ENCODE measurements at regions not wholly inside any gene's neighbourhood (a gene's known extent, or its start where the extent isn't known, plus 50 kb on each side); places are given as distances from the start of the nearest gene placed in this dataset.
A peak's percentile ranks its signal among the peaks of the same experiment; 100 is the strongest.
"Not testable (repeated sequence)": the region's sequence is repeated elsewhere in the genome, so short reads cannot be mapped to it uniquely, and the experiment has no call there.

DNA sequence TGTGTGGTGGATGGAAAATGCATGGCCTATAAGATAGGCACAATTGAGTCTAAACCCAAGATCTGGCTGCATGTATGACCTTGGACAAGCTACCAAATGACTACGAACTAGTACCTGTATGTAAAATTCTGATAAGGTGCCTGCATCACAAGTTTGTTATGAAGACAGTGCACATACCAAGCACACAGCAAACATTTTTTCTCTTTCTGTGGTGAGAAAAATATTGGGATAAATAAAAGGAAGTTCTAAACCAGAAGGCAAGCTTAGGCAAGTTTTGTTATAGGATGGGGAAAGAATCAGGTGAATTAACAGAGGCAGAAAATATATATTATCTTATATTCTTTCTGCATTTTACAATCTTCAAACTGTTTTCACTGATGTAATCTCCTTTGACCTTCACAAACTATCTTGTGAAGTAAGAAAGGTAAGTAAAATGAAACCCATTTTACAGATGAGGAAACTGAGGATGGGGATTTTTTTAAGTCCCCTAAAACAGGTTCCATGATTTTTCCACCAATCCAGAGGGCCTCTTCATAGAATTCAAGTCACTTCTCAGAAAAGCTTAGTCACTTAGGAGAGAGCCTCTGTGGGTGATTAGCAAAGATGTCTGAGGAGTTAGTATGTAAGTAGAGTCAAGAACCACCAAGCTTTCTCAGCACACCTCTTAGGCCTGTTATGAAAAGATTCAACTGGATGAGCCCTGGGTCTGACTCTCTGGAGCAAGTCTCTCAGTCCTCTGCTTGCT, 132.0 kb upstream of the RAP1B start:
- DNase-seq (ENCODE audit: low read depth in 2 of 2), result no peak

DNA sequence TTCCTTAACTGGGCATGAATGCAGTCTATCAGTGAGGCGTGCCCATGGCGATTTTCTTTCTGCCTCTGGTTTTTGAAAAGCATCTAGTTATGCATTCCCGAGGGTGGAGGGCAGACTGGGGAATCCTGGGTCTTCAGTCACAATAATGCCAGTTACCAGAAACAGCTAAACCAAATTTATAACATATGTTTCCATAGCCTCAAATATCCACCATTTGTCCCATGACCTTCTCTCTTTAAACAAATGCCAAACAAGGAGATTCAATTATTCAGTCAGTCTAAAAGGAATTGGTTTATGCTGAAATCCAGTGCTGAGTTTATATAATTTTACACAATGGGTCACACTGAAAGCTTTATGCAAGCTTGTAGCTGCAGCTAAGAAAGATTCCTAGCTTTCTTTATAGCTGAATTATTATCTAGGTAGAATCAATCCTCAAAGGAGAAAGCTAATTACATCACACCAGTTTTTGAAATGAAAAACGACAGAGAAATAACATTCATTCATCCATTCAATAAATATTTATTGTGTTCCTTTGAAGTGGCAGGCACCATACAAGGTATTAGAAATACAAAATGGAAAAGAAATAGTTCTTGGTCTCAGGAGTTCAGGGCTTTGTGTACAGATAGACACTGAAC, 131.3 kb upstream of the RAP1B start:
- no peak for DNase-seq (ENCODE audit: low read depth in 2 of 2)

DNA sequence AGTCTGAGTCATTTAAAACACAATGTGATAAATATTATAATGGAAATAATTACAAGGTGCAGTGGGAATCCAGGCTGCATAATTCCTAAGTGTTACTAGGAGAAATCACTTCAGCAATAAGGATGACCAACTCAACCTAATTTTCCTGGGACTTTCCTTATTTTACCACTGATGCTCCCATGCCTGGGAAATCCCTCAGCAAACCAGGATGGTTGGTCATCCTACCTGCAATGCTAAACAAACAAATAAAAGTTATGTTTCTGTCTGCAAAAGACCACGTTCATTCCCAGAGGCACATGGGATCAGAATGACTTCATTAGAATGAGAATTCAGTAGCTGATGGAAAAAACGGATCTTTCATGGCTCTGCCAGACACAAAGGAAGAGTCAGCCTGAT, 130.8 kb upstream of the RAP1B start:
- peak in 1 of 2 donors; percentile 7 for DNase-seq (ENCODE audit: low read depth in 2 of 2)

DNA sequence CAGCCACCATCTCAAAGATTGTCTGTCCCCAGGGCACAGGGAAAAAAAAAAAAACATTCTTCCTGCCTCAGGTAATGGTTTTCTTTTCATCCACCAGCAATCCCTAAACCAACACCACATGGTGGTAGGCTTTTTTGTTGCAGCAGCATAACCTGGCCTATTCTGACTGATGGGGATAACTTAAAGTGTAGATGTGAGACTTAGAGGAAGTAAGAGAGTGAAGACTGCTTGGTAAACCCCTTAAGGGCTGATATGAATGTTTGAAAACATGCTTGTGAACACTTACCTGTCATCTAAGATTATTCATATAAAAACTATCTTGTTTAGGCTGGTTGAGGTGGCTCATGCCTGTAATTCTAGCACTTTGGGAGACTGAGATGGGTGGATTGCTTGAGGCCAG, 130.2 kb upstream of the RAP1B start:
- DNase-seq (ENCODE audit: low read depth in 2 of 2), result no peak

DNA sequence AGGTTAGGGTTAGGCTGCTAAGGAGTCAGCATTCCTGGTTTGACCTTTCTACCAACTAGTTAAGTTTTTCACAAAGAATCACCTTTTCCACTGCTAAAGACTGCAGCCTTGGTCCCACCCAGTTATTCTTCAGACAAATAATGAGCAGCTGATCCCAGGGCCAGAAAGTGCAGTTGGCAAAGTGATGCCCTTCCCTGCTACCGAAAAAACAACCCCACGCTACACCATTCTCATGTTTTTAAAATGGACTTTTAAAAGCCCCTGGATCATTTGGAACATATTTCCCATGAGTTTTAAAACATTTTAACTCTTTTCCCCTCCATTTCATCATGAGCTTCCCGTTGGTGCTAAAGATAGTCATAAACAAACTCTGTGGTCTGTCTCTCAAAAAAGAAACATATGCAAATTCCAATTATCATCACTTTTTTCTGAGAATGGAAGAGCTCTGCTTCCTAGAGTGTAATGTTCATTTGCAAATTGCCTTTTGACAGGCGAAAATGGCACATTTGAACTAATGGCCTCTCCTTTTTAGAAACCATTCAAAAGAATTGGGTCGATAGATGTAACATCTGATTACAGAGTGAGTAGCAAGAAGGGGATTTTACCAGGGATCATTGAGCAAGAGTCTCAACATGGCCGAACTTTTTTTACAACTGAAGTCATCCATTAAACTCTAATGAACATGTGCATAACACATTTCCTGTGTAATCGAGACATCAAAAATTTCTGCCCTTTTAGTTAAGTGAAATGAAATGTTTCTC, 129.3 kb upstream of the RAP1B start:
- DNase-seq (ENCODE audit: low read depth in 2 of 2), result no peak

DNA sequence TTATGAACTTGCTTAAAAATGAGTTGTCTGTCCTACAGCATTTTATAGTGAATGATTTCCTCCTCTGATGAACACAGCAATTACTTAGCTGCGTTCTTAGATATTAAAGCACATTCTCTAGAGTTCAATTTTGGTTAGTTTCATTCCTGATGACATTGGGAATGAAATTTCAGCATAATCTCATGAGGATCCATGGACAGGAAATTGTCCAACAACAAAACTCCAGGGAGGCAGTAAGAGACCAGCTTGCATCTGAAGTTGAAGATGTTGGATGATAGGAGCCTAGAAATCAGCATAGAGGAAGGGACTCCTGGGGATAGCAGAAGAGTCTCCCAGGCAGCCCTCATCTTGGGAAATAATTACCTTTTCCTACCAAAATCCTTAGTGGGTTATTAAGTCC, 128.7 kb upstream of the RAP1B start:
- no peak for DNase-seq (ENCODE audit: low read depth in 2 of 2)

DNA sequence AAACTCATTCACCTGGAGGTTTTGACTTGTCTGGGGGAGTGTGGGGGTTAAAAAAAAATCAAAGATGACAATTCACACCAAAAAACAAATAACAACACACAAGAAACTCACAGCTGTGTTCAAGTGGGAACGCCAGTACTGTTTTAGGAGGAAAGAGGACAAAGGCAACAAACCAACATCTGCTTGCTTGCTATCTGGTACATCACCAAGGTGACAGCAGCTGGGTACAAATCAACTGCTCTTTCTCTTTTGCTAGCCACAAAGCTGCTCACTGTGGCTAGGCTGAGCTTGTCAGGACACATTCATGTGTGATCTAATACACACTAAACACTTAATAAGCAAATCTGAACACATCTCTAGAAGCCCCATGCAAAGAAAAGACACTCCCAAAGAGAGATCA, 128.0 kb upstream of the RAP1B start:
- no peak for DNase-seq (ENCODE audit: low read depth in 2 of 2)

DNA sequence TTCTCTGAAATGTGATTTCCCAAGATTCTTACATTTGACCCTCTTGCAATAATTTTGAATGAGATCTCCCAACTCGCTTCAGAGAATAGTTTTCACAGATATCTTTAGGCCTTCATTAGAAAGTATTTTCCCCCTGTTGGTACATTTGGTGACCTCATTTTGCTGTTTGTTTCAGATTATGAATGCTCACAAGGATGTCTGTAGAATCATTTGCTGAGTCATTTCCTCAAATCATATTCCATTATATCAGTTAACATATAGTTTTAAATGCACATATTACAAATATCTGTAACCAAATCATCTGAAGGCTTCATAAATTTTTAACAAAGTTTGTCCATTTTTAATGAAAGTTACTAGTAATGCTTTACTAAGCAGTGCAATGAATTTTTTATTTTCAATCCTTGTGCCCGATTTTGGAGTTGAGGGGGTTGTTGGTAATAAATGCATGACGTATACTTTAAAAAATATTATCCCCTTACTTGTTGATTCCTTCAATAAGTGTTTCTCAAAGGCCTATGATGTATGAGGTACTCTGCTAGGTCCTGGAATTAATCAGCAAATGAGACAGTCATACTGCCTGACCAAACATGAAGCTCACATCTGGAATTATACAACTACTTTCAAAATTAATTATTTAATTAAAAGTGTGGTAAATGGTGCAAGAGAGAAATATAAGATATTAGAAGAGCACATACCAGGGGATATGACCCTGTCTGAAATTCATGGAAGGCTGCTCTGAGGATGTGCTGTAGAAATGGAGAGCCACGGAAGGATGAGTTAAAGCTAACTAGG, 126.9 kb upstream of the RAP1B start:
- DNase-seq (ENCODE audit: low read depth in 2 of 2), result peak; percentile 3 to 60

DNA sequence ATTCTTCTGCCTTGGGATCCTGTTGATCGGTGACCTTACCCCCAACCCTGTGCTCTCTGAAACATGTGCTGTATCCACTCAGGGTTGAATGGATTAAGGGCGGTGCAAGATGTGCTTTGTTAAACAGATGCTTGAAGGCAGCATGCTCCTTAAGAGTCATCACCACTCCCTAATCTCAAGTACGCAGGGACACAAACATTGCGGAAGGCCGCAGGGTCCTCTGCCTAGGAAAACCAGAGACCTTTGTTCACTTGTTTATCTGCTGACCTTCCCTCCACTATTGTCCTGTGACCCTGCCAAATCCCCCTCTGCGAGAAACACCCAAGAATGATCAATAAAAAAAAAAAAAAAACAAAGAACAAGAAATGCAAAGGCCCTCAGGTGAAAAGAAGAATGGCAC, 126.1 kb upstream of the RAP1B start:
- DNase-seq (ENCODE audit: low read depth in 2 of 2), result not testable (repeated sequence)

DNA sequence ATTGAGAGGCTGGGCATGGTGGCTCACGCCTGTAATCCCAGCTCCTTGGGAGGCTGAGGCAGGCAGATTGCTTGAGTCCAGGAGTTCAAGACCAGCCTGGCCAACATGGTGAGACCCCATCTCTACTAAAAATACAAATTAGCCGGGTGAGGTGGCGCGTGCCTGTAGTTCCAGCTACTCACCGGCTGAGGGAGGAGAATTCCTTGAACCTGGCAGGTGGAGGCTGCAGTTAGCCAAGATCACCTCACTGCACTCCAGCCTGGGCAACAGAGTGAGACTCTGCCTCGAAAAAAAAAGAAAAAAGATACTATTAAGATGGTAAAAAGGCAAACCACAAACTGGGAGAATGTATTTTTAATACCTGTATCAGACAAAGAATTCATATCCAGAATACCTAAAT, 124.2 kb upstream of the RAP1B start:
- not testable (repeated sequence) for DNase-seq (ENCODE audit: low read depth in 2 of 2)

DNA sequence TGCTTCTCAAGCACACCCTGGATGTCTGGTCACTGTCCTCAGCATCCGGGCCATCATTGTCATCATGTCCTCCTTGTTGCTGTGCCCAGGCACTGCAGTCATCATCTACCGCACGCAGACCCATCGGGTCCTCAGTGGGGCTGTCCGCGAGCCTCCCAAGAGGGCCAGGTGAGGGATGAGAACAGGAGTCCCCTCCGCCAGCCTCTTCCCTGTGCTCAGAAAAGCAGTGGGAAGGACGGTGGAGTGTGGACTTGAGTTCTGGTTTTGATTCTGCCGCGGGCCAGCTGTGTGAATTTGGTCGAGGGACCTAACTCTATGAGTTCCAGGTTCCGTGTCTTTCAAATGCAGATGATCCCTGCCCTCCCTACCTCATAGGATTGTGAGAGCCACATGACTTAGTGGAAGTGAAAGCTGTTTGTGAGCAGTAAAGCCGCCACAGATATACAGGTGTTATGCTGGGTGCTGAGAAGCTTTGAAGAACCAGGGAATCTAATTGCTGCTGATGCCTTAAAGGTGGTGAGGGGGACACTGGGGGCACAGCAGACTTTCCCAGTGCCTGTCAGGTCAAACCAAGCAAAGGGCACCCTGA, 122.9 kb upstream of the RAP1B start:
- no peak for DNase-seq (ENCODE audit: low read depth in 2 of 2)

DNA sequence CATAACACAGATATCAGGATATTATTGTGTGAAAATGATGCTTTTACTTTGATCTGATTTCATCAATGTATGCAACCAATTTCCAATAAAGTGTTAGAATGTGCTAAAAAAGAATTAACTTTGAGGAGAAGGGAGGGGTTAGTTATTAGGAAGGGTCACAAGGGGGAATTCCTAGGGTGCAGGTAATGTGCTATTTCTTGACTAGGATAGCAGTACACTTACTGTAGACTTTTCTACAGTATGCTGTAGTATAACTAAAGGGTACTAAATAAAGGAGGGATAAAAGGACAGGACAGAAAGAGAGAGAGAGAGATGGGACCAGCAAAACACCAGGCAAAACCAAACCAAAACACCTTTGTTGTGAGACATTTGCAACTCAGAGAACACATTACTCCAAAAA, 121.4 kb upstream of the RAP1B start:
- no peak for DNase-seq (ENCODE audit: low read depth in 2 of 2)

DNA sequence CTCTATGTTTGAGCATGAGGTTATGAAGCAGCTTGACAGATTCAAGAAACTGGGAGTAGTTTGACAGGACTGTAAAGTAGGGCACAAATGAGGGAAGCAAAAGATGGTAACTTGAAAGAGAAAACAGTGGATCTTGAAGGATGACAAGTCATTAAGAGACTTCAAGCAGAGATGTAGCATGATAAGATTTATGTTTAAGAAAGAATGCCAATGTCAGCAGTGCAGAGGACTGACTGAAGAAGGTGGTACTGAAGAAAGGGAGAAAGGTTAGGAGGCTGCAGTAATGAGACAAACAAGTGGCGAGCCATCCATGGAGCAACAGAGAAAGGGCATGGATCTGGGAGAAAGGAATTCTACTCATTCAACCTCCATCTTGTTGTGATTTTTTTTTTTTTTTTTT, 120.2 kb upstream of the RAP1B start:
- DNase-seq (ENCODE audit: low read depth in 2 of 2), result no peak

DNA sequence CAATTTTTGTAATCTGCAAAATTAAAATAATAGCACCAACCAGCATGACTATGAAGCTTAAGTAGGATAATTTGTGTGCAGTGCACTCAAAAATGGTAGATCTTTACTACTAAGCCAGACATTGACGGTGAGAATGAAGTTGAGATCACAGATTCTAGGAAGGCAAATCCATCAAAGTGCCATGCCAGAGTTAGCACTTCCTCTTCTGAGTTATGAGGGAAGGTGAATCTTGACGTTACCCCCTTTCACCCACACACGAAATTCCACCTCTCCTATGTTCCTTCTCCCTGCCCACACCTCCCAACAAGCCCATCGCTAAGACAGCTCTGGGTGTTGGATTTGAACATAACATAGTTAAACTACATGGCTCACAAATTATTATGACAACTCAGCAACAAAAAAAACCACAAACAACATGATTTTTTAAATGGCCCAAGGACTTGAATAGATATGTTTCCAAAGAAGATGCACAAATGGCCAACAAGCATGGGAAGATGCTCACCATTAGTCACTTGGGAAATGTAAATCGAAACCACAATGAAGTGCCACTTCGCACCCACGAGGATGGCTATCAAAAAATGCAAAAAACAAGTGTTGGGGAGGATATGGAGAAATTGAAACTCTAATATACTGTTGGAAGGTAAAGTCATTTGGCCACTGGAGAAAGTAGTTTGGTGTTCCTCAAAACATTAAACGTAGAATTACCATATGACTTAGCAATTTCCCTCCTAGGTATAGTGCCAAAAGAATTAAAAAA, 119.3 kb upstream of the RAP1B start:
- DNase-seq (ENCODE audit: low read depth in 2 of 2), result no peak

DNA sequence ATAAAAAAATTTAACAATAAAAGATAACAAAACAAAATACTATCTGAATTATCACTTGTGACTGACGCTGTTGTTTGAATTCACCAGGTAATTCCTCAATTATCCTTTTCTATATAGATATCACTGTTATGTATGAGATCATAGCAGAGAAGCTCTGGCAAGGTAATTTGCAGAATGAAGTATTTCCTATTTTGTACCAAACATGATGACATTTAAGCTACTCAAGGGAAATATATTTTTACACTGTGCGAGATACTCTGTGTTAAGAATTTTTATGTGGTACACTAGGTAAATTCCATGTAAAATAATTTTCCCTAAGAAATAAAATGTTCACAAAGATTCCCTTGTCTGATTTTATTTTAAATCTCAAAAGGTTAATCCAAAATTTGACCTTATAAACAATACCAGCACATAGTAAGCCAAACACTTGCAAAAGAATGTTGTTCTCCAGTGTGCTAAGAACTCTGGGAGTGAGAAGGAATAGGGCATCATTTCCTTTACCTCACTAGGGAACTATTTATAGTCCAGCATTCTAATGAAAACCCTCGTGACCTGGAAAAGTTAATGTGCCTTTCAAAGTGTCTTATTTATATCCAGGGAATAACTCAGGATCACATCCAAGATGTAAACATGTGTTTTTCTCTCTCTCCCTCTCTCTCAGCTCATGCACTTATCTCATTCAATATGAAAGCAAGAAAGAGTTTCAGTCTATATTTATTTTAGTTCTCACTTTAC, 115.2 kb upstream of the RAP1B start:
- DNase-seq (ENCODE audit: low read depth in 2 of 2), result peak in 1 of 2 donors; percentile 61

DNA sequence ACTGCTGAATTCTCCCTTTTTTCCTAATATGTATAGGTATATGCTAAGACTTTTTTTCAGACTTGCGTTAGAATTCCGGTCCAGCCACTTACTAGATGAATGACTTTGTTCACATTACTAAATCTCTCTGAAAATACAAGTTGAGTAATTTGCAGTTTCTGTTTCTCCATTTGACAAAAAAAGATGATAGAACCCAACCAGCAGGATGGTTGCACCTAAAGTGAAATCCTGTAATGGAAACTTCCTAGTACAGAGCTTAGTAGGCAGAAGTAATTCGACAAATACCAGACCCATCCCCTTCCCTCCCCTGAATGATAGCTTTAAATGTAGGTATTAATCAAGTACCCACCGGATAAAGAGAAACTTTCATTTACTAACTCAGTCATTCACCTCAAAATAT, 113.6 kb upstream of the RAP1B start:
- DNase-seq (ENCODE audit: low read depth in 2 of 2), result no peak

DNA sequence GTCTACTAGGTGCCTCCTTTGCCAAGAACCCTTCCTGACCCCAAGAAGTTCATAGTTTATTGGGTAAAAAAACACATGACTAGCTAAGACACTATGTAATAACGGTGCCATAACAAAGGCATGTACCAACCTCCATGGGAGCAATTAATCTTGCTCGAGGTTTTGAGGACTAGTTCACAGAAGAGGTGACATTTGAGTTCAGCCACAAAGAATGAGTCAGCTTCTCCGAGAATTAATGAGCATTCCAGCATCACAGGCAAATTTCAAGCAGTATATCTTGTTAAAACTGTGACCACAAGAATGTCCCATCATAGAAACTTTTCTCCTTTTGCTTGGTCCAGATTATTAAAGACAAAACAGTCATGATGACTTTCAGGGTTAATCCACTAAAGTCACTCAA, 113.0 kb upstream of the RAP1B start:
- peak in 1 of 2 donors; percentile 3 for DNase-seq (ENCODE audit: low read depth in 2 of 2)

DNA sequence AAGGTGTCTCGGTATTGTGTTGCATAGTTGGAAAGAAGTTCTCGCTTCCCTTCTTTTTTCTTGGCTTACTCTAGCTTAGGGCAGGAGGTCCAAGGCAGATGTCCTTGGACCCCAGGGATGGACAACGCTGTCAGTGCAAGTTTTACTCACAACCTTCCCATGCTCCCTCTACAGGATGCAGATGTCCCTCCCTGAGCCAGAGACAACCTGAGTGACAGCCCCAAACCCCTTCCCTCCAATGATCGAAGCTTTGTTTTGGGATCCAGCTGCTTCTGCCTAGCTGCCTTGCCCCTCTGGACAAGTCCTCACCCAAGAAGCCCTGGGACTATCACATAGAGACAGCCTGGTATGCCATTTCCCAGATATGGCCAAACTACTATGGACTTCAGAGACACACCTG, 112.0 kb upstream of the RAP1B start:
- no peak for DNase-seq (ENCODE audit: low read depth in 2 of 2)

DNA sequence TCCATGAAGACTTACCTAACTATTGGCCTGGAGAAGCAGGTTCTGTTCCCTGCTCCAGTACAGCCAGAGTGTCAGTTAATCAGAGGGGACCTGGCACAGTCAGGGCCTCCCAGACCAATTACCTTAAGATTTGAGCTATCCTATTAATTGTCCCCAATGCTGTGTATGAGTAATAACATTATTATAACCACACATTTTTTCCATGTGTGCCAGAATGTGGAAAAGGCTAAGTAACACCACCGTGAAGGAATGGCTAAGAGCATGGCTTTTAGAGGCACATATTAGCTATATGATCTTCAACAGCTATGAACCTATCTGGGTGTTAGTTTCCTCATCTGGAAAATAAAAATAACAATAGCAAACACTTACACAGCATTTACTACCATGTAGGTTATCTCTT, 111.1 kb upstream of the RAP1B start:
- DNase-seq (ENCODE audit: low read depth in 2 of 2), result no peak

DNA sequence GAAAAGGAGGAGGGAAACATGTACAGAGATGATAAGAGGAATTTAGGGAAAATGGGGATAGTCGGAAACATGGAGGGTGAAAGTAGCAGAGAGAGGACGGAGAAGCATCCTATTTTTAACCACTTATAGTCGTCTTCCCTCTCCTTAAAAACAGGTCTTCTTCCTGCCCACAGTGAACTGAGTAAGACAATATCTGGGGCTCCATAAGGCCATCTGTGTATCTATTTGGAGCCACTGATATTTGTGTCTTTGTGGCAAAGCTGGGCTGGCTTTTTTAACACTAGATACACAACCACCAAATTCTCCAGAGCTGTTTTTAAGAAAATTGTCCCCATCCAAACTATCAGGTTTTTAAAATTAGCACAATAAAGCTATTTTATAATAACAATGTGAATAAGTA, 109.5 kb upstream of the RAP1B start:
- no peak for DNase-seq (ENCODE audit: low read depth in 2 of 2)

Data from dermis microvascular lymphatic vessel endothelial cell (primary cell).